ENCODE measurements at regions not wholly inside any gene's neighbourhood (a gene's known extent, or its start where the extent isn't known, plus 50 kb on each side); places are given as distances from the start of the nearest gene placed in this dataset.

DNA sequence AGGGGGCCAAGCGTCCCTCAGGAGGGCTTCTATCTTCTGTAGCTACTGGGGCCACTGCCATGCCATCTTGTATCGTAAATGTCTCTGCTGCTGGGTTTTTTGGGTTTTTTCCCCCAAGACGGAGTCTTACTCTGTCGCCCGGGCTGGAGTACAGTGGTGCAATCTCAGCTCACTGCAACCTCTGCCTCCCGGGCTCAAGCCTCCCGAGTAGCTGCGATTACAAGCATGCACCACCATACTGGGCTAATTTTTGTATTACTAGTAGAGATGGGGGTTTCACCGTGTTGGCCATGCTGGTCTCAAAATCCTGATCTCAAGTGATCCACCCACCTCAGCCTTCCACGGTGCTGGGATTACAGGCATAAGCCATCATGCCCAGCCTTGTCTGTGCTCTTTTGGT lies 111.3 kb upstream of the LOC128125822 start:
- TF ChIP-seq, protein P1, sequence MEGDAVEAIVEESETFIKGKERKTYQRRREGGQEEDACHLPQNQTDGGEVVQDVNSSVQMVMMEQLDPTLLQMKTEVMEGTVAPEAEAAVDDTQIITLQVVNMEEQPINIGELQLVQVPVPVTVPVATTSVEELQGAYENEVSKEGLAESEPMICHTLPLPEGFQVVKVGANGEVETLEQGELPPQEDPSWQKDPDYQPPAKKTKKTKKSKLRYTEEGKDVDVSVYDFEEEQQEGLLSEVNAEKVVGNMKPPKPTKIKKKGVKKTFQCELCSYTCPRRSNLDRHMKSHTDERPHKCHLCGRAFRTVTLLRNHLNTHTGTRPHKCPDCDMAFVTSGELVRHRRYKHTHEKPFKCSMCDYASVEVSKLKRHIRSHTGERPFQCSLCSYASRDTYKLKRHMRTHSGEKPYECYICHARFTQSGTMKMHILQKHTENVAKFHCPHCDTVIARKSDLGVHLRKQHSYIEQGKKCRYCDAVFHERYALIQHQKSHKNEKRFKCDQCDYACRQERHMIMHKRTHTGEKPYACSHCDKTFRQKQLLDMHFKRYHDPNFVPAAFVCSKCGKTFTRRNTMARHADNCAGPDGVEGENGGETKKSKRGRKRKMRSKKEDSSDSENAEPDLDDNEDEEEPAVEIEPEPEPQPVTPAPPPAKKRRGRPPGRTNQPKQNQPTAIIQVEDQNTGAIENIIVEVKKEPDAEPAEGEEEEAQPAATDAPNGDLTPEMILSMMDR (IDR thresholded peaks at IDR 0.05; ENCODE audit: poor library complexity) = no peak
- TF ChIP-seq EZH2 (IDR thresholded peaks at IDR 0.05; ENCODE audit: borderline replicate concordance) = no peak

All from hepatocyte (in vitro differentiated cells).